Fibroblast of lung (primary cell): ENCODE measurements at regions not wholly inside any gene's neighbourhood (a gene's known extent, or its start where the extent isn't known, plus 50 kb on each side); places are given as distances from the start of the nearest gene placed in this dataset.

Experiments used
- DNase-seq, 2 donors: peaks; one replicate each; pipeline versions ENCODE4 v3.0.0 to v3.0.0-alpha.2; 2010; ENCODE audit warnings: low read depth in 2 of 2
- H2AFZ ChIP-seq: 2 replicates; pipeline ENCODE4 v1.5.1; 2012; ENCODE audit warnings: low read length, control low read depth, inconsistent platforms
- H3K27ac ChIP-seq: 2 replicates; pipeline ENCODE4 v1.5.1; 2011; ENCODE audit warnings: low read length, control low read depth; ENCODE audit not compliant: insufficient read depth
- H3K27me3 ChIP-seq: 2 replicates; pipeline ENCODE4 v1.5.1; 2011; ENCODE audit warnings: mild to moderate bottlenecking, low read length; ENCODE audit not compliant: control insufficient read depth, insufficient read depth
- H3K36me3 ChIP-seq: 2 replicates; pipeline ENCODE4 v1.5.1; 2011; ENCODE audit warnings: low read length; ENCODE audit not compliant: control insufficient read depth, insufficient read depth
- H3K4me1 ChIP-seq: 2 replicates; pipeline ENCODE4 v1.5.1; 2011; ENCODE audit warnings: low read length; ENCODE audit not compliant: control insufficient read depth, insufficient read depth; ENCODE audit errors: extremely low read depth
- H3K4me2 ChIP-seq: 2 replicates; pipeline ENCODE4 v1.5.1; 2011; ENCODE audit warnings: low read length, control low read depth; ENCODE audit not compliant: insufficient read depth; ENCODE audit errors: extremely low read depth
- H3K4me3 ChIP-seq, 4 experiments: fragments of 200-600 bp in 1 of 4; sonication (generic) in 1 of 4; replicated peaks in 1 of 4; 2 replicates each; pipeline ENCODE4 v1.5.1; 2011 to 2016; ENCODE audit warnings: low read length in 4 of 4, low read depth in 3 of 4, mild to moderate bottlenecking in 3 of 4, control low read depth in 2 of 4, inconsistent platforms in 1 of 4, mixed read lengths in 1 of 4; ENCODE audit not compliant: insufficient read depth in 1 of 4; ENCODE audit errors: control extremely low read depth in 1 of 4
- H3K79me2 ChIP-seq: 2 replicates; pipeline ENCODE4 v1.5.1; 2012; ENCODE audit warnings: mild to moderate bottlenecking, low read length, inconsistent platforms; ENCODE audit not compliant: control insufficient read depth, insufficient read depth
- H3K9ac ChIP-seq: 2 replicates; pipeline ENCODE4 v1.5.1; 2011; ENCODE audit warnings: mild to moderate bottlenecking, low read length, control low read depth; ENCODE audit not compliant: insufficient read depth
- H3K9me3 ChIP-seq: 2 replicates; pipeline ENCODE4 v1.5.1; 2012; ENCODE audit warnings: low read depth, low read length; ENCODE audit not compliant: control insufficient read depth, insufficient read depth
- H4K20me1 ChIP-seq: 2 replicates; pipeline ENCODE4 v1.5.1; 2011; ENCODE audit warnings: low read length; ENCODE audit not compliant: control insufficient read depth, insufficient read depth; ENCODE audit errors: extremely low read depth
- CTCF ChIP-seq, 2 donors: IDR thresholded peaks in 1 of 2; conservative IDR thresholded peaks in 1 of 2; 1 replicate in 1 of 2; 2 replicates in 1 of 2; pipeline ENCODE4 v1.5.1; 2011 to 2012; ENCODE audit warnings: low read length in 2 of 2, control low read depth in 1 of 2, inconsistent platforms in 1 of 2, low read depth in 1 of 2, mild to moderate bottlenecking in 1 of 2
- EZH2 ChIP-seq: IDR thresholded peaks from 2 replicates; pipeline ENCODE4 v1.5.1; 2012; ENCODE audit warnings: low read length, control low read depth, mild to moderate bottlenecking; ENCODE audit errors: missing control alignments

- Histone ChIP-seq H3K27me3 (no peaks in the 10 kb centered on the region), H4K20me1 (peaks cover 3% of the 10 kb centered on the region), H3K79me2 (peaks cover 56% of the 10 kb centered on the region), H3K27ac (no peak overlapping the region), H3K9me3 (no peaks in the 10 kb centered on the region), H2AFZ (no peak overlapping the region), H3K4me2 (no peak overlapping the region), H3K36me3 (no peaks in the 10 kb centered on the region), H3K9ac (no peak overlapping the region), H3K4me1 (peaks cover 2% of the 10 kb centered on the region), H3K4me3 (no peak overlapping the region)
- TF ChIP-seq EZH2 (no peak), CTCF (conservative IDR thresholded peaks at IDR 0.05 in 1 of 2, IDR thresholded peaks at IDR 0.05 in 1 of 2; ENCODE audit: low read depth in 1 of 2, low read length in 2 of 2) (no peak)
- peak; percentile 22 to 31 for DNase-seq
Measured at GRCh38 chr3:72418244-72418643, 430.0 kb downstream of the SHQ1 start.

- Histone ChIP-seq H3K27me3 (no peaks in the 10 kb centered on the region), H3K79me2 (peaks cover 62% of the 10 kb centered on the region), H3K36me3 (no peaks in the 10 kb centered on the region), H3K27ac (no peak overlapping the region), H2AFZ (no peak overlapping the region), H3K9ac (no peak overlapping the region), H3K9me3 (no peaks in the 10 kb centered on the region), H3K4me2 (no peak overlapping the region), H3K4me1 (peaks cover 2% of the 10 kb centered on the region), H4K20me1 (peaks cover 3% of the 10 kb centered on the region), H3K4me3 (no peak overlapping the region)
- TF ChIP-seq CTCF (conservative IDR thresholded peaks at IDR 0.05 in 1 of 2, IDR thresholded peaks at IDR 0.05 in 1 of 2; ENCODE audit: low read depth in 1 of 2, low read length in 2 of 2) (no peak), EZH2 (no peak)
- DNase-seq, result peak in 1 of 2 donors; percentile 20
Measured at GRCh38 chr3:72414481-72415016, 433.7 kb downstream of the SHQ1 start.

- no peak overlapping the region for H2AFZ ChIP-seq
- H3K4me1 ChIP-seq, result peaks cover 2% of the 10 kb centered on the region
- no peaks in the 10 kb centered on the region for H3K27me3 ChIP-seq
- H3K27ac ChIP-seq, result no peak overlapping the region
- TF ChIP-seq EZH2 (no peak), CTCF (conservative IDR thresholded peaks at IDR 0.05 in 1 of 2, IDR thresholded peaks at IDR 0.05 in 1 of 2; ENCODE audit: low read depth in 1 of 2, low read length in 2 of 2) (no peak)
- peak; percentile 40 to 60 for DNase-seq
- peaks cover 60% of the 10 kb centered on the region for H3K79me2 ChIP-seq
- H3K9me3 ChIP-seq, result no peaks in the 10 kb centered on the region
- peaks cover 4% of the 10 kb centered on the region for H4K20me1 ChIP-seq
- no peak overlapping the region for H3K4me2 ChIP-seq
- H3K9ac ChIP-seq, result no peak overlapping the region
- H3K36me3 ChIP-seq, result no peaks in the 10 kb centered on the region
- no peak overlapping the region for H3K4me3 ChIP-seq
Measured at GRCh38 chr3:72413228-72413627, 435.0 kb downstream of the SHQ1 start.
